Left kidney (tissue), 1 donor: ENCODE measurements at regions not wholly inside any gene's neighbourhood (a gene's known extent, or its start where the extent isn't known, plus 50 kb on each side); places are given as distances from the start of the nearest gene placed in this dataset.
A peak's percentile ranks its signal among the peaks of the same experiment; 100 is the strongest.
"Not testable (repeated sequence)": the region's sequence is repeated elsewhere in the genome, so short reads cannot be mapped to it uniquely, and the experiment has no call there.

Experiments
- DNase-seq: peaks from one replicate; pipeline ENCODE4 v3.0.0-alpha.2; 2013

- no peak for DNase-seq
Observed at GRCh38 chr14:35988972-35989690, 163.0 kb downstream of the BRMS1L start.

- DNase-seq = no peak
Observed at GRCh38 chr14:35988550-35988949, 162.4 kb downstream of the BRMS1L start.

GRCh38 chr14:35987731-35988130, 161.6 kb downstream of the BRMS1L start:
- no peak for DNase-seq

- DNase-seq = no peak
Observed at GRCh38 chr14:35986219-35986573, 160.1 kb downstream of the BRMS1L start.

GRCh38 chr14:35985474-35986218, 159.5 kb downstream of the BRMS1L start:
- DNase-seq = peak; percentile 19

- DNase-seq = no peak
Observed at GRCh38 chr14:35979531-35979930, 153.4 kb downstream of the BRMS1L start.

- DNase-seq = no peak
Observed at GRCh38 chr14:35978561-35978960, 152.4 kb downstream of the BRMS1L start.

GRCh38 chr14:35975814-35976213, 149.7 kb downstream of the BRMS1L start:
- DNase-seq = no peak

- no peak for DNase-seq
Observed at GRCh38 chr14:35973770-35974169, 147.6 kb downstream of the BRMS1L start.

- DNase-seq = no peak
Observed at GRCh38 chr14:35971965-35972630, 146.0 kb downstream of the BRMS1L start.

GRCh38 chr14:35969310-35969709, 143.2 kb downstream of the BRMS1L start:
- no peak for DNase-seq

GRCh38 chr14:35965400-35965799, 139.3 kb downstream of the BRMS1L start:
- no peak for DNase-seq

- no peak for DNase-seq
Observed at GRCh38 chr14:35964697-35965286, 138.7 kb downstream of the BRMS1L start.

GRCh38 chr14:35963209-35963608, 137.1 kb downstream of the BRMS1L start:
- DNase-seq = no peak

- no peak for DNase-seq
Observed at GRCh38 chr14:35961697-35962274, 135.6 kb downstream of the BRMS1L start.

GRCh38 chr14:35959835-35960234, 133.7 kb downstream of the BRMS1L start:
- DNase-seq = no peak

GRCh38 chr14:35958499-35958898, 132.4 kb downstream of the BRMS1L start:
- DNase-seq = no peak

- DNase-seq = no peak
Observed at GRCh38 chr14:35956376-35957085, 130.4 kb downstream of the BRMS1L start.

- no peak for DNase-seq
Observed at GRCh38 chr14:35952584-35952983, 126.4 kb downstream of the BRMS1L start.

GRCh38 chr14:35949920-35950513, 123.9 kb downstream of the BRMS1L start:
- DNase-seq = peak; percentile 28

GRCh38 chr14:35947983-35948382, 121.8 kb downstream of the BRMS1L start:
- DNase-seq = not testable (repeated sequence)
